GM23248 (cell line): ENCODE measurements at regions not wholly inside any gene's neighbourhood (a gene's known extent, or its start where the extent isn't known, plus 50 kb on each side); places are given as distances from the start of the nearest gene placed in this dataset.

Experiments used
- DNase-seq: peaks from one replicate; pipeline ENCODE4 v3.0.0-alpha.2; 2015
- H2AFZ ChIP-seq: fragments of 200-600 bp; sonication (generic); 2 replicates; pipeline ENCODE4 v1.6.1; 2016; ENCODE audit warnings: antibody characterized with exemption
- H3F3A ChIP-seq: fragments of 200-600 bp; sonication (generic); 2 replicates; pipeline ENCODE4 v1.6.1; 2016; ENCODE audit warnings: mild to moderate bottlenecking, antibody characterized with exemption, mixed run types; ENCODE audit not compliant: insufficient read depth
- H3K27ac ChIP-seq: fragments of 200-600 bp; sonication (generic); 2 replicates; pipeline ENCODE4 v1.5.1; 2016; ENCODE audit warnings: mild to moderate bottlenecking
- H3K27me3 ChIP-seq: fragments of 200-600 bp; sonication (generic); replicated peaks from 2 replicates; pipeline ENCODE4 v1.6.1; 2016; ENCODE audit warnings: mild to moderate bottlenecking; ENCODE audit not compliant: insufficient read depth
- H3K36me3 ChIP-seq: fragments of 200-600 bp; sonication (generic); 2 replicates; pipeline ENCODE4 v1.6.1; 2016; ENCODE audit warnings: low read depth, mild to moderate bottlenecking
- H3K4me1 ChIP-seq: fragments of 200-600 bp; sonication (generic); 2 replicates; pipeline ENCODE4 v1.6.1; 2016; ENCODE audit warnings: mild to moderate bottlenecking; ENCODE audit not compliant: insufficient read depth
- H3K4me2 ChIP-seq: fragments of 200-600 bp; sonication (generic); one replicate; pipeline ENCODE4 v1.6.1; 2016; ENCODE audit warnings: mild to moderate bottlenecking; ENCODE audit not compliant: unreplicated experiment
- H3K4me3 ChIP-seq: fragments of 200-600 bp; sonication (generic); 2 replicates; pipeline ENCODE4 v1.5.1; 2016; ENCODE audit warnings: mild to moderate bottlenecking
- H3K79me2 ChIP-seq: fragments of 200-600 bp; sonication (generic); 2 replicates; pipeline ENCODE4 v1.6.1; 2016; ENCODE audit warnings: mild to moderate bottlenecking; ENCODE audit not compliant: insufficient read depth
- H3K9ac ChIP-seq: fragments of 200-600 bp; sonication (generic); 2 replicates; pipeline ENCODE4 v1.6.1; 2016; ENCODE audit warnings: mild to moderate bottlenecking
- H3K9me2 ChIP-seq: fragments of 200-600 bp; sonication (generic); 2 replicates; pipeline ENCODE4 v1.6.1; 2016; ENCODE audit warnings: mixed run types, mild to moderate bottlenecking, moderate library complexity; ENCODE audit not compliant: insufficient read depth
- H3K9me3 ChIP-seq: fragments of 200-600 bp; sonication (generic); one replicate; pipeline ENCODE4 v1.6.1; 2017; ENCODE audit warnings: low read depth
- H4K20me1 ChIP-seq: fragments of 200-600 bp; sonication (generic); 2 replicates; pipeline ENCODE4 v1.6.0; 2016; ENCODE audit not compliant: insufficient read depth
- EZH2 ChIP-seq: fragments of 200-600 bp; sonication (generic); IDR thresholded peaks from 2 replicates; pipeline ENCODE4 v1.6.1; 2018; ENCODE audit warnings: antibody characterized with exemption, mild to moderate bottlenecking; ENCODE audit not compliant: insufficient read depth, poor library complexity, severe bottlenecking
- EZH2phosphoT487 ChIP-seq: fragments of 200-600 bp; sonication (generic); IDR thresholded peaks from 2 replicates; pipeline ENCODE4 v1.6.1; 2018; ENCODE audit warnings: antibody characterized with exemption, moderate library complexity, mild to moderate bottlenecking, low read depth; ENCODE audit not compliant: insufficient read depth
- WGBS, 2 experiments: methylation state at CpG; one replicate each; pipeline ENCODE4 v1.1.6; 2015 to 2017; ENCODE audit warnings: low lambda C conversion rate in 2 of 2, low coverage in 1 of 2; ENCODE audit errors: missing lambda C conversion rate in 2 of 2; 5-methylcytosine and 5-hydroxymethylcytosine counted together
- in situ Hi-C: fragments of 300-500 bp; cut with MboI; formaldehyde crosslinking; loops from 2 replicates; pipeline ENCODE4 v1.15.0; 2020

DNA sequence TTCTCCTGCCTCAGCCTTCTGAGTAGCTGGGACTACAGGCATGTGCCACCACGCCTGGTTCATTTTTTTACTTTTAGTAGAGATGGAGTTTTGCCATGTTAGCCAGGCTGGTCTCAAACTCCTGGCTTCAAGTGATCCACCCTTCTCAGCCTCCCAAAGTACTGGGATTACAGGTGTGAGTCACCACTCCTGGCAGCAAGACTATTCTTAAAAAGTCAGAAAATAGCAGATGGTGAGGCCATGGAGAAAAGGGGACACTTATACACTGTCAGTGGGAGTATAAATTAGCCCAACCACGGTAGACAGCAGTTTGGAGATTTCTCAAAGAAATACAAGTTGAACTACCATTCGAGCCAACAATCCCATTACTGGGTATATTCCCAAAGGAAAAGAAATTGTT lies 603.3 kb upstream of the TBL1XR1 start:
- Histone ChIP-seq H2AFZ (no peak overlapping the region), H3K4me1 (peaks cover 26% of the 10 kb centered on the region), H3K27ac (peak overlapping the region; percentile 50), H3K4me3 (no peak overlapping the region), H4K20me1 (no peaks in the 10 kb centered on the region), H3F3A (peaks cover 41% of the 10 kb centered on the region), H3K4me2 (no peak overlapping the region), H3K9me2 (no peaks in the 10 kb centered on the region), H3K9me3 (no peaks in the 10 kb centered on the region), H3K79me2 (no peaks in the 10 kb centered on the region), H3K27me3 (no peaks in the 10 kb centered on the region), H3K9ac (no peak overlapping the region), H3K36me3 (no peaks in the 10 kb centered on the region)
- in situ Hi-C loops: no loop called here
- 60 to 63% methylated on average over 3 of the region's 3 CpGs for WGBS, 2 experiments
- peak; percentile 38 for DNase-seq
- TF ChIP-seq EZH2: no peak
- no peak for TF ChIP-seq EZH2phosphoT487

DNA sequence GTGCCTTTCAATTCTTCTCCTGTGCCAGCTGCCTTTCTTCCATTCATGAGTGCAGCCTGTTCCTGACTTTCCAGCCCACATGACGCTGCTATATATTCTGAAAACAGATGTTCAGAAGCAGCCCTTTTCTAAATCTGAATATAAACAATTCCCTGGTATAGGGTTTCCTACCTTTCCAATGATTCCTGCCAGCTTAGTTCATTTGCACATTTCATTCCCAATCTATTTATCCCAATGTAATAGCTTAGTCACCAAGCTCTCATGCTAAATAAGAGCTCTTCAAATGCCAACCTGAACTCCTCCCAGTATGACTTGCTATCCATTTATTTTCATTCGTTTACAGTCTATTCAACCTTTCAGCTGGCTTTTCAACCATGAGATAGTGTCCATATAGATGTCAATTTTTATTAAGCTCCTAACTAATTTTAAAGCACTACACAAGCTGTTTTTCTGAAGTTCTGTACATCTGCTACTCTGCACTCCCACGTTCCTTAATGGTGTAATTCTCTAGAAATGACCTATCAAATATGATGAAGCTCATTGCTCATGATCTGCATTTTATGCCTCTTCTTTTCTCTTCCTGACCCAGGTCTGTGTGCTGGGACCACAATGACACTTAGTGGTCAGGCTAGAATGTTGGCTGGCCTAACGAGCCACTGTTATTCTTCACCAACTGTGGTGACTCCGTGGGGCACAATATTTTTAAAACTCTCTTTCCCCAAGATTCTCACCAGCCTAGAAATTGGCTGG lies 605.0 kb upstream of the TBL1XR1 start:
- no peaks in the 10 kb centered on the region for H3K36me3 ChIP-seq
- peak overlapping the region; percentile 11; the same call in 1 of the 2 replicates for H3K27ac ChIP-seq
- no peak for TF ChIP-seq EZH2phosphoT487
- TF ChIP-seq EZH2: no peak
- no peak overlapping the region for H3K4me2 ChIP-seq
- peaks cover 27% of the 10 kb centered on the region for H3K4me1 ChIP-seq
- DNase-seq: peak; percentile 59
- H4K20me1 ChIP-seq: no peaks in the 10 kb centered on the region
- no peaks in the 10 kb centered on the region for H3K9me2 ChIP-seq
- peaks cover 41% of the 10 kb centered on the region for H3F3A ChIP-seq
- no peak overlapping the region for H3K4me3 ChIP-seq
- in situ Hi-C loops: no loop called here
- no peak overlapping the region for H3K9ac ChIP-seq
- no peak overlapping the region for H2AFZ ChIP-seq
- no peaks in the 10 kb centered on the region for H3K79me2 ChIP-seq
- H3K27me3 ChIP-seq: no peaks in the 10 kb centered on the region
- H3K9me3 ChIP-seq: no peaks in the 10 kb centered on the region
- WGBS, 2 experiments: 59 to 61% methylated on average over 5 of the region's 5 CpGs

DNA sequence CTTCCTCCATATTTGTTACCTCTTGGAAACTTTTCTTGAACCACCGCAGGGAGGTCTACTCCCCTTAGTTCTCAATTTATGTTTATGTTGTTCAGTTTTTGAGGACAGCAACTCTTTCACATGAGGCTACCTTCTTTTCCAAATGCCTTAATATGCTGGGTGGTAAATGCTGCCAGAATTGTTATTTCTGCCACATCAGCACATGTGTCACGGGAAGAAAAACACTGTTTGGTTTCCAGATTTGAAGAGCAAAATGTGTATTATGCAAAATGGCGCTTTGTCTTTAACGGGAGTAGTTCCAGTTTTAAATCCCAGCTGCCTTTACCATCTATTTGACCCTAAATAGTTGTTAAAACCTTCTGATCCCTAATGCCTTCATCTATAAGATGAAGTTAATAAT lies 606.2 kb upstream of the TBL1XR1 start:
- in situ Hi-C loops: no loop called here
- Histone ChIP-seq H3K27me3 (no peaks in the 10 kb centered on the region), H3K9me3 (no peaks in the 10 kb centered on the region), H3K4me3 (no peak overlapping the region), H4K20me1 (no peaks in the 10 kb centered on the region), H3K4me1 (peaks cover 30% of the 10 kb centered on the region), H3K27ac (no peak overlapping the region), H3K36me3 (no peaks in the 10 kb centered on the region), H3F3A (peaks cover 41% of the 10 kb centered on the region), H2AFZ (no peak overlapping the region), H3K9ac (no peak overlapping the region), H3K9me2 (no peaks in the 10 kb centered on the region), H3K4me2 (no peak overlapping the region), H3K79me2 (no peaks in the 10 kb centered on the region)
- TF ChIP-seq EZH2: no peak
- no peak for DNase-seq
- WGBS, 2 experiments: 91% methylated on average over 4 of the region's 4 CpGs

DNA sequence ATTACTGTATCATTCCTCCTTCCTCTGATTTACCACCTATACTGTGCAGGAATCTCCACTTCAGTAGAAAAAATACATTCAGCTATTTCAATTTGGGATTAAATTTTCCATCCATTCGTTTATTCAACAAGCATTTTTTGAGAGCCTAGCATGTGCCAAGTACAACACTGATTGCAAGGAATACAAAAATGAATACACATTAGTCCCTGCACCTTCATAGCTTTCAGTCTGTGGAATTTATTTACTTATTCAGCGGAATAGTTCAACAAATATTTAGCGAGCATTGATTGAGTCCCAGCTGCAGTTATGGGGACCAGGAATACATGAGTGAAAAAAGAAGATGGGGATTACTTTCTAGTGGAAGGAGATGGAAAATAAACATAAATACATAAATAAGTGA lies 606.8 kb upstream of the TBL1XR1 start:
- WGBS, 2 experiments: 83 to 86% methylated on average over 3 of the region's 3 CpGs
- Histone ChIP-seq H3K9me3 (no peaks in the 10 kb centered on the region), H3K4me1 (peaks cover 30% of the 10 kb centered on the region), H3F3A (peaks cover 41% of the 10 kb centered on the region), H2AFZ (no peak overlapping the region), H4K20me1 (no peaks in the 10 kb centered on the region), H3K9ac (no peak overlapping the region), H3K9me2 (no peaks in the 10 kb centered on the region), H3K27ac (no peak overlapping the region), H3K27me3 (no peaks in the 10 kb centered on the region), H3K4me2 (no peak overlapping the region), H3K4me3 (no peak overlapping the region), H3K79me2 (no peaks in the 10 kb centered on the region), H3K36me3 (no peaks in the 10 kb centered on the region)
- no peak for TF ChIP-seq EZH2phosphoT487
- TF ChIP-seq EZH2: no peak
- in situ Hi-C loops: no loop called here
- no peak for DNase-seq
